Suprapubic skin (tissue), 4 donors: ENCODE measurements at regions not wholly inside any gene's neighbourhood (a gene's known extent, or its start where the extent isn't known, plus 50 kb on each side); places are given as distances from the start of the nearest gene placed in this dataset.
"Not testable (repeated sequence)": the region's sequence is repeated elsewhere in the genome, so short reads cannot be mapped to it uniquely, and the experiment has no call there.

Experiments
- DNase-seq, 2 donors: peaks; one replicate each; pipeline ENCODE4 v3.0.0-alpha.2; 2019; ENCODE audit warnings: low spot score in 2 of 2
- H3K27ac ChIP-seq: fragments of 200-600 bp; sonication (generic); one replicate; pipeline ENCODE4 v1.5.1; 2019
- H3K27me3 ChIP-seq: fragments of 200-600 bp; sonication (generic); one replicate; pipeline ENCODE4 v1.5.1; 2019
- H3K36me3 ChIP-seq: fragments of 200-600 bp; sonication (generic); one replicate; pipeline ENCODE4 v1.5.1; 2019
- H3K4me1 ChIP-seq: fragments of 200-600 bp; sonication (generic); one replicate; pipeline ENCODE4 v1.5.1; 2019
- H3K4me3 ChIP-seq: fragments of 200-600 bp; sonication (generic); one replicate; pipeline ENCODE4 v1.5.1; 2019; ENCODE audit warnings: mild to moderate bottlenecking
- H3K9me3 ChIP-seq: fragments of 200-600 bp; sonication (generic); one replicate; pipeline ENCODE4 v1.5.1; 2019
- EP300 ChIP-seq: sonication (generic); formaldehyde crosslinking; IDR thresholded peaks from one replicate; pipeline ENCODE4 v1.6.1; 2017; ENCODE audit warnings: antibody characterized with exemption
- POLR2A ChIP-seq, 2 donors: fragments of 450-650 bp; IDR thresholded peaks; one replicate each; pipeline ENCODE4 v1.6.1; 2017; ENCODE audit warnings: antibody characterized with exemption in 2 of 2, mild to moderate bottlenecking in 2 of 2, moderate library complexity in 2 of 2
- POLR2AphosphoS5 ChIP-seq, 3 donors: sonication (generic); formaldehyde crosslinking; IDR thresholded peaks; one replicate each; pipeline ENCODE4 v1.6.1; 2017; ENCODE audit warnings: antibody characterized with exemption in 3 of 3
- WGBS: methylation state at CpG from one replicate; pipeline ENCODE4 v1.1.5; 2018; 5-methylcytosine and 5-hydroxymethylcytosine counted together
- TF ChIP-seq, protein P1 (sequence below), 2 donors: fragments of 200-600 bp in 1 of 2; fragments of 450-650 bp in 1 of 2; sonication (generic) in 1 of 2; IDR thresholded peaks; one replicate each; pipeline ENCODE4 v1.5.1; 2016 to 2019; ENCODE audit warnings: antibody characterized with exemption in 2 of 2, mild to moderate bottlenecking in 1 of 2, moderate library complexity in 1 of 2

GRCh38 chr10:45111509-45111908 is 110.8 kb downstream of the ZNF22 start:
- Histone ChIP-seq H3K4me1 (no peaks in the 10 kb centered on the region), H3K27me3 (no peaks in the 10 kb centered on the region), H3K27ac (no peak overlapping the region), H3K9me3 (no peaks in the 10 kb centered on the region), H3K4me3 (no peak overlapping the region), H3K36me3 (no peaks in the 10 kb centered on the region)
- no peak for DNase-seq
- TF ChIP-seq POLR2A (IDR thresholded peaks at IDR 0.05): no peak
- no peak for TF ChIP-seq EP300
- TF ChIP-seq POLR2AphosphoS5 (IDR thresholded peaks at IDR 0.05): no peak
- 97% methylated on average over 5 of the region's 5 CpGs for WGBS

DNA sequence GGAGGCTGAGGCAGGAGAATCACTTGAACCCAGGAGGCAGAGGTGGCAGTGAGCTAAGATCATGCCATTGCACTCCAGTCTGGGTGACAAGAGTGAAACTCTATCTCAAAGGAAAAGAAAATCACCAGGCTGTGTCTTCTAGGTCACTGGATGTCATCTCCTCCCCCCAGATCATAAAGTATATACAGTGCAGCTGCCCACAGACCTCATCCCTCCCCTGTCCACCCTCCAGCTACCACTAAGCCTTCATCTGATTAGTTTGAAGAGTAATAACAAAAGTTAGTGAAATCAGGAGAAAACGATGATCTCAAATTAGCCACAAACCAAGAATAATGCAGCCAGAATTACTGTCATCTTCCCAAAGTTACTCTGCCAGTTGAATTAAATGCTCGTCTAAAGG is 117.2 kb downstream of the ZNF22 start:
- 80% methylated on average over 2 of the region's 2 CpGs for WGBS
- not testable (repeated sequence) for H3K27ac ChIP-seq, H3K4me1 ChIP-seq, DNase-seq, H3K27me3 ChIP-seq, H3K9me3 ChIP-seq, H3K4me3 ChIP-seq, H3K36me3 ChIP-seq

- Histone ChIP-seq H3K4me1 (no peaks in the 10 kb centered on the region), H3K9me3 (no peaks in the 10 kb centered on the region), H3K27me3 (peaks cover 7% of the 10 kb centered on the region), H3K4me3 (no peak overlapping the region), H3K27ac (no peak overlapping the region), H3K36me3 (no peaks in the 10 kb centered on the region)
- TF ChIP-seq POLR2A (IDR thresholded peaks at IDR 0.05) (no peak), EP300 (no peak), POLR2AphosphoS5 (IDR thresholded peaks at IDR 0.05) (no peak)
- TF ChIP-seq, protein P1, sequence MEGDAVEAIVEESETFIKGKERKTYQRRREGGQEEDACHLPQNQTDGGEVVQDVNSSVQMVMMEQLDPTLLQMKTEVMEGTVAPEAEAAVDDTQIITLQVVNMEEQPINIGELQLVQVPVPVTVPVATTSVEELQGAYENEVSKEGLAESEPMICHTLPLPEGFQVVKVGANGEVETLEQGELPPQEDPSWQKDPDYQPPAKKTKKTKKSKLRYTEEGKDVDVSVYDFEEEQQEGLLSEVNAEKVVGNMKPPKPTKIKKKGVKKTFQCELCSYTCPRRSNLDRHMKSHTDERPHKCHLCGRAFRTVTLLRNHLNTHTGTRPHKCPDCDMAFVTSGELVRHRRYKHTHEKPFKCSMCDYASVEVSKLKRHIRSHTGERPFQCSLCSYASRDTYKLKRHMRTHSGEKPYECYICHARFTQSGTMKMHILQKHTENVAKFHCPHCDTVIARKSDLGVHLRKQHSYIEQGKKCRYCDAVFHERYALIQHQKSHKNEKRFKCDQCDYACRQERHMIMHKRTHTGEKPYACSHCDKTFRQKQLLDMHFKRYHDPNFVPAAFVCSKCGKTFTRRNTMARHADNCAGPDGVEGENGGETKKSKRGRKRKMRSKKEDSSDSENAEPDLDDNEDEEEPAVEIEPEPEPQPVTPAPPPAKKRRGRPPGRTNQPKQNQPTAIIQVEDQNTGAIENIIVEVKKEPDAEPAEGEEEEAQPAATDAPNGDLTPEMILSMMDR (IDR thresholded peaks at IDR 0.05): no peak
- 74% methylated on average over 3 of the region's 3 CpGs for WGBS
- DNase-seq: no peak
These were observed 118.2 kb downstream of the ZNF22 start for GRCh38 chr10:45118929-45119328.

DNA sequence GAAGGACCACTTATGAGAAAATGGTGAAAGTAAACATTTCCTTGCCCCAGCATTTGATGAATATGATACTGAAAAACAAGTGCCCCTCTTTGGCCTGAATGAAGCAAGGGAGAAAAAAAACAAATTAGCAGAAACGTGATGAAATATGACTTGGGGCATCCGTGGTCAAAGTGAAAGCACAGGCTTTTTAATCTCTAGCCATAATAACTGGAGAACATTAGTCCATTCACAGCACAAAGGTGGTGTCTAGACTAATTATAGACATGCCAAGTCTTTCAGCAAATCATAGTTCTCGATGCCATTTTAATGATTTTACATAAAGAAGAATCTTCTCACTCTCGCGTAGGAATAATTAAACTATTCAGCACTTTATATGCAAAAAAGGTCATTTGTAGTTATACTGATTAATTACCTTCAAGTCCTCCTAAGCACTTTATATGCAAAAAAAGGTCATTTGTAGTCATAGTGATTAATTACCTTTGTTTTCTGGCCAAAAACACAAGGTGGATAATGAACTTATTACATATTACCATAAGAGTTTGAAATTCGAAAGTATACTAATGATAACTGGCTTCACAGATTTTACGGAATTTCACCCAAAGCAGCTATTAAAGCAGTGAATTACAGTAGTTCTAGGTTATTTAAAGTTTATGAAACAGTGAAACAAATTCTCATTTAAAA is 121.6 kb downstream of the ZNF22 start:
- not testable (repeated sequence) for DNase-seq, H3K27ac ChIP-seq, H3K4me1 ChIP-seq, H3K9me3 ChIP-seq, H3K27me3 ChIP-seq, H3K4me3 ChIP-seq, H3K36me3 ChIP-seq
- WGBS: 68% methylated on average over 7 of the region's 7 CpGs

GRCh38 chr10:45135443-45136198 is 134.9 kb downstream of the ZNF22 start:
- H3K36me3 ChIP-seq: no peaks in the 10 kb centered on the region
- no peak overlapping the region for H3K4me3 ChIP-seq
- TF ChIP-seq EP300 (no peak), POLR2AphosphoS5 (IDR thresholded peaks at IDR 0.05) (no peak), POLR2A (IDR thresholded peaks at IDR 0.05) (no peak)
- TF ChIP-seq, protein P1 (IDR thresholded peaks at IDR 0.05): no peak
- no peak overlapping the region for H3K27ac ChIP-seq
- H3K27me3 ChIP-seq: no peaks in the 10 kb centered on the region
- 59% methylated on average over 12 of the region's 12 CpGs for WGBS
- no peaks in the 10 kb centered on the region for H3K9me3 ChIP-seq
- no peaks in the 10 kb centered on the region for H3K4me1 ChIP-seq
- no peak for DNase-seq

- H3K4me1 ChIP-seq: no peaks in the 10 kb centered on the region
- H3K27me3 ChIP-seq: no peaks in the 10 kb centered on the region
- DNase-seq: no peak
- TF ChIP-seq, protein P1 (IDR thresholded peaks at IDR 0.05): no peak
- TF ChIP-seq POLR2A (IDR thresholded peaks at IDR 0.05) (no peak), EP300 (no peak), POLR2AphosphoS5 (IDR thresholded peaks at IDR 0.05) (no peak)
- 58% methylated on average over 8 of the region's 8 CpGs for WGBS
- no peak overlapping the region for H3K27ac ChIP-seq
- H3K9me3 ChIP-seq: no peaks in the 10 kb centered on the region
- H3K4me3 ChIP-seq: no peak overlapping the region
- no peaks in the 10 kb centered on the region for H3K36me3 ChIP-seq
These were observed 135.5 kb downstream of the ZNF22 start for GRCh38 chr10:45136256-45136655.
